ENCODE measurements at regions not wholly inside any gene's neighbourhood (a gene's known extent, or its start where the extent isn't known, plus 50 kb on each side); places are given as distances from the start of the nearest gene placed in this dataset.
A peak's percentile ranks its signal among the peaks of the same experiment; 100 is the strongest.

- H3K27me3 ChIP-seq (ENCODE audit: insufficient read depth, poor library complexity, severe bottlenecking) = no peaks in the 10 kb centered on the region
- no peak overlapping the region for H3K27ac ChIP-seq (ENCODE audit: poor library complexity, severe bottlenecking)
- H3K4me1 ChIP-seq (ENCODE audit: insufficient read depth, poor library complexity, severe bottlenecking) = no peaks in the 10 kb centered on the region
- peak; percentile 34 for DNase-seq (ENCODE audit: low spot score)
- no peaks in the 10 kb centered on the region for H3K9me3 ChIP-seq (ENCODE audit: severe bottlenecking)
- H3K36me3 ChIP-seq (ENCODE audit: low read depth) = no peaks in the 10 kb centered on the region
- H3K4me3 ChIP-seq (ENCODE audit: severe bottlenecking) = no peak overlapping the region
- no peak for ATAC-seq (ENCODE audit: low read depth)
- no peak for TF ChIP-seq CTCF (IDR thresholded peaks at IDR 0.05; ENCODE audit: poor library complexity, severe bottlenecking)
Measured at GRCh38 chr20:23287354-23288190, 63.0 kb upstream of the NXT1 start.

- ATAC-seq (ENCODE audit: low read depth) (no peak), DNase-seq (ENCODE audit: low spot score) (peak; percentile 51)
- Histone ChIP-seq H3K27ac (ENCODE audit: poor library complexity, severe bottlenecking) (no peak overlapping the region), H3K36me3 (ENCODE audit: low read depth) (no peaks in the 10 kb centered on the region), H3K4me1 (ENCODE audit: insufficient read depth, poor library complexity, severe bottlenecking) (no peaks in the 10 kb centered on the region), H3K4me3 (ENCODE audit: severe bottlenecking) (no peak overlapping the region), H3K27me3 (ENCODE audit: insufficient read depth, poor library complexity, severe bottlenecking) (no peaks in the 10 kb centered on the region), H3K9me3 (ENCODE audit: severe bottlenecking) (no peaks in the 10 kb centered on the region)
- no peak for TF ChIP-seq CTCF (IDR thresholded peaks at IDR 0.05; ENCODE audit: poor library complexity, severe bottlenecking)
Measured at GRCh38 chr20:23286346-23286745, 64.2 kb upstream of the NXT1 start.

GRCh38 chr20:23285536-23285935 is 65.1 kb upstream of the NXT1 start:
- DNase-seq (ENCODE audit: low spot score) = peak; percentile 19
- Histone ChIP-seq H3K4me1 (ENCODE audit: insufficient read depth, poor library complexity, severe bottlenecking) (no peaks in the 10 kb centered on the region), H3K27ac (ENCODE audit: poor library complexity, severe bottlenecking) (no peak overlapping the region), H3K4me3 (ENCODE audit: severe bottlenecking) (no peak overlapping the region), H3K9me3 (ENCODE audit: severe bottlenecking) (no peaks in the 10 kb centered on the region), H3K27me3 (ENCODE audit: insufficient read depth, poor library complexity, severe bottlenecking) (no peaks in the 10 kb centered on the region), H3K36me3 (ENCODE audit: low read depth) (no peaks in the 10 kb centered on the region)
- TF ChIP-seq CTCF (IDR thresholded peaks at IDR 0.05; ENCODE audit: poor library complexity, severe bottlenecking) = no peak
- ATAC-seq (ENCODE audit: low read depth) = no peak

- no peaks in the 10 kb centered on the region for H3K9me3 ChIP-seq (ENCODE audit: severe bottlenecking)
- no peaks in the 10 kb centered on the region for H3K27me3 ChIP-seq (ENCODE audit: insufficient read depth, poor library complexity, severe bottlenecking)
- H3K27ac ChIP-seq (ENCODE audit: poor library complexity, severe bottlenecking) = no peak overlapping the region
- H3K36me3 ChIP-seq (ENCODE audit: low read depth) = no peaks in the 10 kb centered on the region
- no peaks in the 10 kb centered on the region for H3K4me1 ChIP-seq (ENCODE audit: insufficient read depth, poor library complexity, severe bottlenecking)
- no peak for DNase-seq (ENCODE audit: low spot score)
- ATAC-seq (ENCODE audit: low read depth) = no peak
- no peak overlapping the region for H3K4me3 ChIP-seq (ENCODE audit: severe bottlenecking)
- no peak for TF ChIP-seq CTCF (IDR thresholded peaks at IDR 0.05; ENCODE audit: poor library complexity, severe bottlenecking)
Measured at GRCh38 chr20:23284009-23284408, 66.6 kb upstream of the NXT1 start.

All from RWPE2 (cell line).